IPS-18c (cell line): ENCODE measurements at regions not wholly inside any gene's neighbourhood (a gene's known extent, or its start where the extent isn't known, plus 50 kb on each side); places are given as distances from the start of the nearest gene placed in this dataset.

ENCODE experiments used
- H3K4me3 ChIP-seq: 2 replicates; pipeline ENCODE4 v1.7.0; 2013; ENCODE audit warnings: low read depth, mild to moderate bottlenecking, low read length, moderate library complexity; ENCODE audit not compliant: insufficient read depth
- H3K9me3 ChIP-seq: one replicate; pipeline ENCODE4 v1.6.1; 2013; ENCODE audit warnings: mild to moderate bottlenecking, low read length, moderate library complexity; ENCODE audit not compliant: control insufficient read depth, insufficient read depth

DNA sequence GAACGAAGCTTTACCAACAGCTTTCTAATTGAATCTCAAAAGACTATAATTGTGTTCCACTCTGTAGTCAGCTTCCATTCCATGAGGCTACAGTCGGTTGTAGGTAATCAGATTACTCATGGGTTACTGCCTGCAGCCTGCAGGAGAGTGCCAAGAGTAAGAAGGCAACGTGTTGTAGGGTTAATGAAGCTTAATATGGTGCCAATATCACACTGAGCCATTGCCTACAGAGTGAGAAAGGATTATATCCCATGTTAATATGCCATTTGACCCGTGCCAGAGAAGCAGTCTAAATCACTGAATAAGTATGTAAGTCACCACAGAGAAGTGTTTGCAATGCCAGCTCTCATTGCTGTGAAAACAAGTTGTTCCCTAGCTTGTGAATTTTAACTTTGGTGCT, 734.5 kb upstream of the ACVR2A start:
- Histone ChIP-seq H3K4me3 (no peak overlapping the region), H3K9me3 (no peaks in the 10 kb centered on the region)

- no peaks in the 10 kb centered on the region for H3K9me3 ChIP-seq
- H3K4me3 ChIP-seq = no peak overlapping the region
Observed at GRCh38 chr2:147109291-147109690, 735.5 kb upstream of the ACVR2A start.

GRCh38 chr2:147108548-147108947, 736.3 kb upstream of the ACVR2A start:
- H3K9me3 ChIP-seq = no peaks in the 10 kb centered on the region
- no peak overlapping the region for H3K4me3 ChIP-seq

- Histone ChIP-seq H3K9me3 (no peaks in the 10 kb centered on the region), H3K4me3 (no peak overlapping the region)
Observed at GRCh38 chr2:147101941-147102790, 742.7 kb upstream of the ACVR2A start.

DNA sequence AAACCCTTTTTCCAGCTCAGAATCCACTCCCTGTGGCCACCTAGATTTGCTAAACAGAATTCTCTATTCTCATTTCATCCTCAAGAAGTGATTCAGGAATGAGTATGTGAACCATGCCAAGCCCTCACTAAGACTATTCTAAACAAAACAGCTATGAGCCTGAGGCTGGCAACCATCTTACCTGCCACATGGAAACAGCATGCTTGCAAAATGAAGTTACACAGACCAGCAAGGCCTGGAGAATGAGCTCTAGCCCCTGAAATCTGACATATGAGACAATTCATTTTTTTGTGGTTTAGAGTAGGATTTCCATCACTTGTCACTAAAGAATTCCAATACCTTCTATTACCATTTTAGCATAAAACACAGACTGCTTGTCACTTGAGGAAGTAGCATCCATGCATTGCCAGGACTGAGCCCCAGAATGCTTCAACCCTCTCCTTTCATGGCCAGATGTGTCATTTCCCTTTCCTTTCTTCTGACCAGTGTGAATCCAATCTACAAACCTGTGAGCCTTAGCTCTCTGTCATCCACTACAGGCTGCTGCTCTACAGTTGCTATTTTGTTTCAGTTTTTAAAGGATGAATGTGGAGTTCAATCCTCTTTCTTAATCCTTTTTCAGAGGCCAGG, 744.3 kb upstream of the ACVR2A start:
- Histone ChIP-seq H3K4me3 (no peak overlapping the region), H3K9me3 (no peaks in the 10 kb centered on the region)

- no peaks in the 10 kb centered on the region for H3K9me3 ChIP-seq
- no peak overlapping the region for H3K4me3 ChIP-seq
Observed at GRCh38 chr2:147099845-147100244, 745.0 kb upstream of the ACVR2A start.

DNA sequence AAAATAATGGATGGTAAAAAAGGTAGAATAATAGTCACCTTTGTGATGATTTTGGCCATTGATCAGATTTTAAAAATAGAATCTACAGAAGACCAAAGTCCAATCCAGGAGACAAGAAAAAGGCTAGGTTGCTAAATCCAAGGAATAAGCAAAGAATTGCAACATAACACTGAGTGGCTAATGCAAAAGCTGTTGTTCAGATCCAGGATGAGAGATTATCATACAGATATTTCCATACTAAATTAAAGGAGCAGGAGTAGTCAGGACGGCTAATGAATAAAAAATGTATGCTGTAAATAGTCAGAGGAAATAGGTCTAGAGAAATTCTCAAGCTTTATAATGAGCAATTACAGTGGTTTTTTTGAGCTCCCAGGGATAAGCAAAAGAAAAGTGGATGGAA, 745.9 kb upstream of the ACVR2A start:
- Histone ChIP-seq H3K9me3 (no peaks in the 10 kb centered on the region), H3K4me3 (no peak overlapping the region)

GRCh38 chr2:147097747-147098146, 747.1 kb upstream of the ACVR2A start:
- H3K4me3 ChIP-seq = no peak overlapping the region
- no peaks in the 10 kb centered on the region for H3K9me3 ChIP-seq

- Histone ChIP-seq H3K9me3 (no peaks in the 10 kb centered on the region), H3K4me3 (no peak overlapping the region)
Observed at GRCh38 chr2:147096671-147097070, 748.2 kb upstream of the ACVR2A start.

- no peaks in the 10 kb centered on the region for H3K9me3 ChIP-seq
- H3K4me3 ChIP-seq = no peak overlapping the region
Observed at GRCh38 chr2:147095376-147095775, 749.5 kb upstream of the ACVR2A start.

GRCh38 chr2:147094077-147094476, 750.8 kb upstream of the ACVR2A start:
- no peak overlapping the region for H3K4me3 ChIP-seq
- no peaks in the 10 kb centered on the region for H3K9me3 ChIP-seq

GRCh38 chr2:147092266-147092665, 752.6 kb upstream of the ACVR2A start:
- Histone ChIP-seq H3K4me3 (no peak overlapping the region), H3K9me3 (no peaks in the 10 kb centered on the region)

- no peaks in the 10 kb centered on the region for H3K9me3 ChIP-seq
- H3K4me3 ChIP-seq = no peak overlapping the region
Observed at GRCh38 chr2:147091448-147091847, 753.4 kb upstream of the ACVR2A start.

DNA sequence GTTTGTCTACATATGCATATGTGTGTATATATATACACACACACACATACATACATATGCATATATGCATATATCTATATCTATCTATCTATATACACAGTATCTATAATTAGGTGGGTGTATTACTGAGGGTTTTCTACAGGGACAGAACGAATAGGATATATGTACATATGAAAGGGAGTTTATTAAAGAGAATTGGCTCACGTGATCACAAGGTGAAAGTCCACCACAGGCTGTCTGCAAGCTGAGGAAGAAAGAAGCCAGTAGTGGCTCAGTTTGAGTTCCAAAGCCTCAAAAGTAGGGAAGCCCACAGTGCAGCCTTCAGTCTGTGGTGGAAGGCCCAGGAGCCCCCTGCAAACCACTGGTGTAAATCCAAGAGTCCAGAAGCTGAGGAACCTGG, 756.0 kb upstream of the ACVR2A start:
- Histone ChIP-seq H3K4me3 (no peak overlapping the region), H3K9me3 (no peaks in the 10 kb centered on the region)

GRCh38 chr2:147086715-147087114, 758.1 kb upstream of the ACVR2A start:
- Histone ChIP-seq H3K4me3 (no peak overlapping the region), H3K9me3 (no peaks in the 10 kb centered on the region)

DNA sequence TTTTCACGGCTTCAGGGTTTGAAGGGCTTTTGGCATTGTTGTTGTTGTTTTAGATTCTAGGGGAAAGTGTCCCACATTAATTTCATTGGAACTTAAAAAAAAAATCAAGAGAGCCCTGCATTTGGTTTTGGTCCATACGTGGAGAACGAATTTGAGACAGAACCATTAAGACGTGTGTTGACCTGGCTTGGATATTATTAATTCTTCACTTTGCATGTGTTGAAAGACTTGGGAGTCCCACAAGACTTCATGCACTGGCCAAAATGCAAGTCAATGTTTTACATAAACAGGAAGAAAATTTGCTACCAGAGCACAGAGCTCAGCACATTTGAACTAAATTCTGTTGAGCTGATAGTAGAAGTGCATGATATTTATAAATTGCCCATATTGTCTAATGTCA, 761.2 kb upstream of the ACVR2A start:
- H3K4me3 ChIP-seq = no peak overlapping the region
- no peaks in the 10 kb centered on the region for H3K9me3 ChIP-seq

DNA sequence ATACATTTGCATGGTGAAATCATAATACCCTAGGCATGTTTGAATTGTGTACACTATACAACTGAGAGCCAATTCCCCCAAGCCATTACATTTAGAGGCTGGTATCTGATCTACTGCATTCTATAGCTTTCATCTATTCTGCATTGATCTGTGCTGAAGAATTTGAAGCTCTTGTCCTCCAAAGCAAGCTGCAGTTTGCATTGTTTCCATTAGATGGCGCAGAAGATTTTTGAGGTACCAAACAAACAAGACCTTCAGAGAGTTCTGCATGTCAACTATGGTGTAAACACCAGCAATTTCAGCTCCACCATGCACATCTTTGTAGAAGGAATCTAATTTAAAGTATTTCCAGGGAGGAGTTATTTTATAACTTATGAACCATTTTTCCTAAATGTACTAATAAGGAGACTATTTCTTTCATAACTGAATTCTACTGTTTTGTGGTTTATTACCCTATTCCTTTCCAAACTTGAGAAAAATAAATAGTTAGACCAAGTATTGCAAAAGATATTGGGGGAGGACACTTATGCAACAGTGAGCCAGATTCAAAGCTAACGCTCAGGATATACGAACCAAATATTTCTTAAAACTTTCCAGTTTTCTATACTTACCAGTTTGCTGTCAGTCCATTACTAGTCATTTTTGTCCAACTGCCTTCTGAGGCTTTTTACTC, 761.8 kb upstream of the ACVR2A start:
- Histone ChIP-seq H3K9me3 (no peaks in the 10 kb centered on the region), H3K4me3 (no peak overlapping the region)

DNA sequence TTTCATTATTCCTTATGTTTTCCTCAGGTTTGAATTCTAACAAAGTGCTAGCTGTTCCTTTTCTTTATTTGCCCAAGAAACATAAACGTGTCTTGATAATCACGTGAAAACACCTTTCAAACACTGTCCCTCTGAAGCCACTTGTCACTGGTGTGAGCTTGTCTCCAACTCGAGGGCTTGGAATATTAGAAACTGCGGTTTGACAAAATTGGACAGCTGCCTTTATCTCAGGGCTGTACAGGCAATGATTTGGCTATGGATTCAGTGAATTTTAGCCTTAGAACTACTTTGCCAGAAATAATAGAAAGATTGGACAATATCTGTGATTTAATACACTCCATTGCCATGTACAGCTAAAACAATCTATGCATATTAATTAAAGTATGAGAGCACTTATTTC, 763.0 kb upstream of the ACVR2A start:
- H3K9me3 ChIP-seq = no peaks in the 10 kb centered on the region
- no peak overlapping the region for H3K4me3 ChIP-seq
